SK-N-SH treated with all-trans-retinoic acid at 6 μM for 48 hours (cell line): ENCODE measurements at regions not wholly inside any gene's neighbourhood (a gene's known extent, or its start where the extent isn't known, plus 50 kb on each side); places are given as distances from the start of the nearest gene placed in this dataset.

Experiments used
- ATAC-seq: fragments of 200-7000 bp; cut with Tn5 transposase; 3 replicates; pipeline ENCODE4 v1.9.1; 2020; ENCODE audit warnings: mild to moderate bottlenecking, moderate library complexity
- ARNTL ChIP-seq: fragments of 450-650 bp; formaldehyde crosslinking; IDR thresholded peaks from 2 replicates; pipeline ENCODE4 v1.5.0; 2020; ENCODE audit warnings: low read depth, mild to moderate bottlenecking, moderate library complexity, borderline replicate concordance
- BACH2 ChIP-seq: fragments of 250-450 bp; sonication (Bioruptor Pico); IDR thresholded peaks from 2 replicates; pipeline ENCODE4 v1.9.0; 2021; ENCODE audit warnings: mild to moderate bottlenecking, borderline replicate concordance
- CSDC2 ChIP-seq: fragments of 250-450 bp; sonication (Bioruptor Pico); IDR thresholded peaks from 2 replicates; pipeline ENCODE4 v1.5.0; 2020; ENCODE audit warnings: mild to moderate bottlenecking, moderate library complexity
- ESRRG ChIP-seq: fragments of 250-450 bp; sonication (Bioruptor Pico); IDR thresholded peaks from 2 replicates; pipeline ENCODE4 v1.6.1; 2021; ENCODE audit warnings: mild to moderate bottlenecking
- GLIS3 ChIP-seq: fragments of 250-450 bp; sonication (Bioruptor Pico); IDR thresholded peaks from 2 replicates; pipeline ENCODE4 v1.5.0; 2020; ENCODE audit warnings: mild to moderate bottlenecking, moderate library complexity
- ISL1 ChIP-seq: fragments of 250-450 bp; sonication (Bioruptor Pico); IDR thresholded peaks from 2 replicates; pipeline ENCODE4 v2.1.2; 2022; ENCODE audit warnings: mild to moderate bottlenecking, moderate library complexity
- OSR1 ChIP-seq: fragments of 250-450 bp; sonication (Bioruptor Pico); IDR thresholded peaks from 2 replicates; pipeline ENCODE4 v1.8.0; 2022; ENCODE audit warnings: moderate library complexity, mild to moderate bottlenecking, inconsistent platforms
- PPARA ChIP-seq: fragments of 250-450 bp; sonication (Bioruptor Pico); IDR thresholded peaks from 2 replicates; pipeline ENCODE4 v1.5.0; 2020; ENCODE audit warnings: mild to moderate bottlenecking, borderline replicate concordance
- RARB ChIP-seq: fragments of 250-450 bp; sonication (Bioruptor Pico); IDR thresholded peaks from 2 replicates; pipeline ENCODE4 v1.8.0; 2021; ENCODE audit warnings: mild to moderate bottlenecking, moderate library complexity
- SNAI2 ChIP-seq: fragments of 250-450 bp; sonication (Bioruptor Pico); IDR thresholded peaks from 2 replicates; pipeline ENCODE4 v1.5.0; 2020; ENCODE audit warnings: mild to moderate bottlenecking, moderate library complexity
- TCF4 ChIP-seq: fragments of 250-450 bp; sonication (Bioruptor Pico); IDR thresholded peaks from 2 replicates; pipeline ENCODE4 v1.8.0; 2021; ENCODE audit warnings: mild to moderate bottlenecking, moderate library complexity, borderline replicate concordance
- TOX ChIP-seq: fragments of 250-450 bp; sonication (Bioruptor Pico); IDR thresholded peaks from 2 replicates; pipeline ENCODE4 v1.8.0; 2021; ENCODE audit warnings: mild to moderate bottlenecking, moderate library complexity, borderline replicate concordance
- ZFP3 ChIP-seq: fragments of 250-450 bp; sonication (Bioruptor Pico); IDR thresholded peaks from 2 replicates; pipeline ENCODE4 v1.5.0; 2020; ENCODE audit warnings: mild to moderate bottlenecking, moderate library complexity
- ZFP30 ChIP-seq: fragments of 450-650 bp; formaldehyde crosslinking; IDR thresholded peaks from 2 replicates; pipeline ENCODE4 v1.5.0; 2022; ENCODE audit warnings: mild to moderate bottlenecking, moderate library complexity
- ZNF565 ChIP-seq: fragments of 450-650 bp; formaldehyde crosslinking; conservative IDR thresholded peaks from 2 replicates; pipeline ENCODE4 v1.5.0; 2020; ENCODE audit warnings: low read depth, mild to moderate bottlenecking, moderate library complexity
- ZNF70 ChIP-seq: fragments of 450-650 bp; formaldehyde crosslinking; IDR thresholded peaks from 2 replicates; pipeline ENCODE4 v1.5.0; 2020; ENCODE audit warnings: mild to moderate bottlenecking, moderate library complexity
- TF ChIP-seq, protein P1 (sequence below): fragments of 250-450 bp; sonication (Bioruptor Pico); IDR thresholded peaks from 2 replicates; pipeline ENCODE4 v1.8.0; 2021; ENCODE audit warnings: low read depth, mild to moderate bottlenecking, moderate library complexity, borderline replicate concordance
- TF ChIP-seq, protein P2 (sequence below): fragments of 250-450 bp; sonication (Bioruptor Pico); IDR thresholded peaks from 2 replicates; pipeline ENCODE4 v1.5.1; 2020; ENCODE audit warnings: low read depth, mild to moderate bottlenecking, moderate library complexity
- TF ChIP-seq, protein P3 (sequence below): fragments of 250-450 bp; sonication (Bioruptor Pico); IDR thresholded peaks from 2 replicates; pipeline ENCODE4 v1.5.0; 2020; ENCODE audit warnings: mild to moderate bottlenecking, moderate library complexity
- TF ChIP-seq, protein P4 (sequence below): fragments of 250-450 bp; sonication (Bioruptor Pico); IDR thresholded peaks from 2 replicates; pipeline ENCODE4 v1.8.0; 2020; ENCODE audit warnings: mild to moderate bottlenecking, moderate library complexity, borderline replicate concordance
- TF ChIP-seq, protein P5 (sequence below): fragments of 250-450 bp; sonication (Bioruptor Pico); IDR thresholded peaks from 2 replicates; pipeline ENCODE4 v1.5.1; 2021; ENCODE audit warnings: mild to moderate bottlenecking, moderate library complexity

DNA sequence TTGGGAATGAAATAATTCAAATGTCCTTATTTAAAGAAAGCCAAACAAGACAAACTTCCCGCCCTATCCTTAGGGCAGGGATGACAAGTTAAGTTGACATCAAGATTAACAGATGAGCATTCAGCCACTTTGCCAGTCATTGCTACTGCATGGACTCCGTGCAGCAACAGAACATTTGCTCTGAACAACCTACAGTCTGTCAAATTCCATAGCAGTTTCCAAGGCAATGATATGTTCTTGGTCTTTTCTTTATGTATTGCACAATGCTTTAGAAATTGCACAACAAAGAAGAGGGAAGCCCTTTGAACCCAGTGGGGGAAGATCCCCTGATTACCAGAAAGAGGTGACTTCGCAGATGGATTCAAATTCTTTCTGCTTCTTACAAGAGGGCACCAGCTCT lies 269.8 kb downstream of the BCAT1 start:
- TF ChIP-seq GLIS3 (CRISPR knock-in tag) (no peak), ZFP3 (CRISPR knock-in tag) (no peak), TCF4 (CRISPR knock-in tag) (no peak), ARNTL (CRISPR knock-in tag) (no peak), TOX (CRISPR knock-in tag) (no peak), ZNF70 (no peak), CSDC2 (CRISPR knock-in tag) (no peak), ZNF565 (no peak), RARB (CRISPR knock-in tag) (no peak), SNAI2 (CRISPR knock-in tag) (no peak), PPARA (CRISPR knock-in tag) (no peak), ESRRG (CRISPR knock-in tag) (no peak), ZFP30 (no peak), ISL1 (CRISPR knock-in tag) (no peak), OSR1 (CRISPR knock-in tag) (no peak)
- TF ChIP-seq, protein P1, sequence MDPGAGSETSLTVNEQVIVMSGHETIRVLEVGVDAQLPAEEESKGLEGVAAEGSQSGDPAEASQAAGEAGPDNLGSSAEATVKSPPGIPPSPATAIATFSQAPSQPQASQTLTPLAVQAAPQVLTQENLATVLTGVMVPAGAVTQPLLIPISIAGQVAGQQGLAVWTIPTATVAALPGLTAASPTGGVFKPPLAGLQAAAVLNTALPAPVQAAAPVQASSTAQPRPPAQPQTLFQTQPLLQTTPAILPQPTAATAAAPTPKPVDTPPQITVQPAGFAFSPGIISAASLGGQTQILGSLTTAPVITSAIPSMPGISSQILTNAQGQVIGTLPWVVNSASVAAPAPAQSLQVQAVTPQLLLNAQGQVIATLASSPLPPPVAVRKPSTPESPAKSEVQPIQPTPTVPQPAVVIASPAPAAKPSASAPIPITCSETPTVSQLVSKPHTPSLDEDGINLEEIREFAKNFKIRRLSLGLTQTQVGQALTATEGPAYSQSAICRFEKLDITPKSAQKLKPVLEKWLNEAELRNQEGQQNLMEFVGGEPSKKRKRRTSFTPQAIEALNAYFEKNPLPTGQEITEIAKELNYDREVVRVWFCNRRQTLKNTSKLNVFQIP (CRISPR knock-in tag), result no peak
- TF ChIP-seq, protein P2, sequence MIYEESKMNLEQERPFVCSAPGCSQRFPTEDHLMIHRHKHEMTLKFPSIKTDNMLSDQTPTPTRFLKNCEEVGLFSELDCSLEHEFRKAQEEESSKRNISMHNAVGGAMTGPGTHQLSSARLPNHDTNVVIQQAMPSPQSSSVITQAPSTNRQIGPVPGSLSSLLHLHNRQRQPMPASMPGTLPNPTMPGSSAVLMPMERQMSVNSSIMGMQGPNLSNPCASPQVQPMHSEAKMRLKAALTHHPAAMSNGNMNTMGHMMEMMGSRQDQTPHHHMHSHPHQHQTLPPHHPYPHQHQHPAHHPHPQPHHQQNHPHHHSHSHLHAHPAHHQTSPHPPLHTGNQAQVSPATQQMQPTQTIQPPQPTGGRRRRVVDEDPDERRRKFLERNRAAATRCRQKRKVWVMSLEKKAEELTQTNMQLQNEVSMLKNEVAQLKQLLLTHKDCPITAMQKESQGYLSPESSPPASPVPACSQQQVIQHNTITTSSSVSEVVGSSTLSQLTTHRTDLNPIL (CRISPR knock-in tag), result no peak
- TF ChIP-seq, protein P3, sequence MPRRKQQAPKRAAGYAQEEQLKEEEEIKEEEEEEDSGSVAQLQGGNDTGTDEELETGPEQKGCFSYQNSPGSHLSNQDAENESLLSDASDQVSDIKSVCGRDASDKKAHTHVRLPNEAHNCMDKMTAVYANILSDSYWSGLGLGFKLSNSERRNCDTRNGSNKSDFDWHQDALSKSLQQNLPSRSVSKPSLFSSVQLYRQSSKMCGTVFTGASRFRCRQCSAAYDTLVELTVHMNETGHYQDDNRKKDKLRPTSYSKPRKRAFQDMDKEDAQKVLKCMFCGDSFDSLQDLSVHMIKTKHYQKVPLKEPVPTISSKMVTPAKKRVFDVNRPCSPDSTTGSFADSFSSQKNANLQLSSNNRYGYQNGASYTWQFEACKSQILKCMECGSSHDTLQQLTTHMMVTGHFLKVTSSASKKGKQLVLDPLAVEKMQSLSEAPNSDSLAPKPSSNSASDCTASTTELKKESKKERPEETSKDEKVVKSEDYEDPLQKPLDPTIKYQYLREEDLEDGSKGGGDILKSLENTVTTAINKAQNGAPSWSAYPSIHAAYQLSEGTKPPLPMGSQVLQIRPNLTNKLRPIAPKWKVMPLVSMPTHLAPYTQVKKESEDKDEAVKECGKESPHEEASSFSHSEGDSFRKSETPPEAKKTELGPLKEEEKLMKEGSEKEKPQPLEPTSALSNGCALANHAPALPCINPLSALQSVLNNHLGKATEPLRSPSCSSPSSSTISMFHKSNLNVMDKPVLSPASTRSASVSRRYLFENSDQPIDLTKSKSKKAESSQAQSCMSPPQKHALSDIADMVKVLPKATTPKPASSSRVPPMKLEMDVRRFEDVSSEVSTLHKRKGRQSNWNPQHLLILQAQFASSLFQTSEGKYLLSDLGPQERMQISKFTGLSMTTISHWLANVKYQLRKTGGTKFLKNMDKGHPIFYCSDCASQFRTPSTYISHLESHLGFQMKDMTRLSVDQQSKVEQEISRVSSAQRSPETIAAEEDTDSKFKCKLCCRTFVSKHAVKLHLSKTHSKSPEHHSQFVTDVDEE (CRISPR knock-in tag), result no peak
- TF ChIP-seq, protein P4, sequence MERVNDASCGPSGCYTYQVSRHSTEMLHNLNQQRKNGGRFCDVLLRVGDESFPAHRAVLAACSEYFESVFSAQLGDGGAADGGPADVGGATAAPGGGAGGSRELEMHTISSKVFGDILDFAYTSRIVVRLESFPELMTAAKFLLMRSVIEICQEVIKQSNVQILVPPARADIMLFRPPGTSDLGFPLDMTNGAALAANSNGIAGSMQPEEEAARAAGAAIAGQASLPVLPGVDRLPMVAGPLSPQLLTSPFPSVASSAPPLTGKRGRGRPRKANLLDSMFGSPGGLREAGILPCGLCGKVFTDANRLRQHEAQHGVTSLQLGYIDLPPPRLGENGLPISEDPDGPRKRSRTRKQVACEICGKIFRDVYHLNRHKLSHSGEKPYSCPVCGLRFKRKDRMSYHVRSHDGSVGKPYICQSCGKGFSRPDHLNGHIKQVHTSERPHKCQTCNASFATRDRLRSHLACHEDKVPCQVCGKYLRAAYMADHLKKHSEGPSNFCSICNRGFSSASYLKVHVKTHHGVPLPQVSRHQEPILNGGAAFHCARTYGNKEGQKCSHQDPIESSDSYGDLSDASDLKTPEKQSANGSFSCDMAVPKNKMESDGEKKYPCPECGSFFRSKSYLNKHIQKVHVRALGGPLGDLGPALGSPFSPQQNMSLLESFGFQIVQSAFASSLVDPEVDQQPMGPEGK, result no peak
- TF ChIP-seq, protein P5, sequence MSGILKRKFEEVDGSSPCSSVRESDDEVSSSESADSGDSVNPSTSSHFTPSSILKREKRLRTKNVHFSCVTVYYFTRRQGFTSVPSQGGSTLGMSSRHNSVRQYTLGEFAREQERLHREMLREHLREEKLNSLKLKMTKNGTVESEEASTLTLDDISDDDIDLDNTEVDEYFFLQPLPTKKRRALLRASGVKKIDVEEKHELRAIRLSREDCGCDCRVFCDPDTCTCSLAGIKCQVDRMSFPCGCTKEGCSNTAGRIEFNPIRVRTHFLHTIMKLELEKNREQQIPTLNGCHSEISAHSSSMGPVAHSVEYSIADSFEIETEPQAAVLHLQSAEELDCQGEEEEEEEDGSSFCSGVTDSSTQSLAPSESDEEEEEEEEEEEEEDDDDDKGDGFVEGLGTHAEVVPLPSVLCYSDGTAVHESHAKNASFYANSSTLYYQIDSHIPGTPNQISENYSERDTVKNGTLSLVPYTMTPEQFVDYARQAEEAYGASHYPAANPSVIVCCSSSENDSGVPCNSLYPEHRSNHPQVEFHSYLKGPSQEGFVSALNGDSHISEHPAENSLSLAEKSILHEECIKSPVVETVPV (CRISPR knock-in tag), result no peak
- TF ChIP-seq, all 23 proteins: peak for 0
- ATAC-seq, result no peak

DNA sequence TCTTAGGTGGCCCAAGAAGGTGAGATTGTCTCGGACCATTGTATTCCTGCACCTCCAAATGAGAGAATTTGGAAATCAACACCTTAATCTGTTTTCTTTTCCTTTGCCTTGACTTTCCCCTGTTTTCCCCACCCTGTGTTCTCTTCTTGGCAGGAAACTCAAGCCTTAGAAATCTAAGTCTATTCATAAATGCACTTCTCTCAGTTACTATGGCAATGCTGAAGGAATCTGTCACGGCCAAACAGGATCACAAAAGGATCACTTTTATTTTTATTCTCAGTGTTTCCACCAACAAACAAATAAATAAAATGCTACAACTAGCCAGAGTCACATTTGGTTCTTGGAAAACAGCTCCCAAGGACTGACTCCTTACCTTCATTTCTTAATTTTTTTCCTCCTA lies 270.5 kb downstream of the BCAT1 start:
- ATAC-seq, result no peak
- TF ChIP-seq, protein P5 (CRISPR knock-in tag), result no peak
- TF ChIP-seq, protein P2 (CRISPR knock-in tag), result no peak
- no peak for TF ChIP-seq ARNTL (CRISPR knock-in tag)
- TF ChIP-seq ZNF70, result no peak
- no peak for TF ChIP-seq TOX (CRISPR knock-in tag)
- TF ChIP-seq ZFP30, result no peak
- TF ChIP-seq ZFP3 (CRISPR knock-in tag), result no peak
- no peak for TF ChIP-seq CSDC2 (CRISPR knock-in tag)
- TF ChIP-seq SNAI2 (CRISPR knock-in tag), result no peak
- TF ChIP-seq BACH2 (CRISPR knock-in tag), result no peak
- TF ChIP-seq TCF4 (CRISPR knock-in tag), result no peak
